Ovary (tissue), 3 donors: ENCODE measurements at regions not wholly inside any gene's neighbourhood (a gene's known extent, or its start where the extent isn't known, plus 50 kb on each side); places are given as distances from the start of the nearest gene placed in this dataset.

Experiments used
- CTCF ChIP-seq, 3 donors: fragments of 450-650 bp in 2 of 3; fragments of 200-600 bp in 1 of 3; IDR thresholded peaks; one replicate each; pipeline versions ENCODE4 v1.5.1 to v1.8.0; 2016 to 2022; ENCODE audit warnings: antibody characterized with exemption in 3 of 3, mild to moderate bottlenecking in 1 of 3
- EP300 ChIP-seq: sonication (generic); formaldehyde crosslinking; IDR thresholded peaks from one replicate; pipeline ENCODE4 v1.6.1; 2017; ENCODE audit warnings: antibody characterized with exemption
- POLR2A ChIP-seq: fragments of 450-650 bp; IDR thresholded peaks from one replicate; pipeline ENCODE4 v1.6.1; 2017; ENCODE audit warnings: antibody characterized with exemption, mild to moderate bottlenecking, moderate library complexity
- donor health status: DM: no; HTN: no; CAD: no.

- TF ChIP-seq CTCF (IDR thresholded peaks at IDR 0.05) (no peak), POLR2A (no peak), EP300 (no peak)
Measured at GRCh38 chr4:82232891-82233290, 140.9 kb downstream of the HNRNPD start.
